DND-41 (cell line): ENCODE measurements at regions not wholly inside any gene's neighbourhood (a gene's known extent, or its start where the extent isn't known, plus 50 kb on each side); places are given as distances from the start of the nearest gene placed in this dataset.

Experiments used
- ATAC-seq: fragments of 200-7000 bp; cut with Tn5 transposase; 3 replicates; pipeline ENCODE4 v1.9.1; 2021; ENCODE audit warnings: low read depth; ENCODE audit not compliant: insufficient read depth
- DNase-seq: peaks from one replicate; pipeline ENCODE4 v3.0.0-alpha.2; 2020
- H2AFZ ChIP-seq: 2 replicates; pipeline ENCODE4 v1.6.0; 2012; ENCODE audit warnings: low read depth, low read length
- H3K27ac ChIP-seq: 2 replicates; pipeline ENCODE4 v1.5.1; 2012; ENCODE audit warnings: low read length, inconsistent platforms
- H3K27me3 ChIP-seq: fragments of 200-600 bp; sonication (generic); 2 replicates; pipeline ENCODE4 v1.6.0; 2012; ENCODE audit warnings: low read length, mild to moderate bottlenecking, inconsistent platforms; ENCODE audit not compliant: insufficient read depth, poor library complexity
- H3K36me3 ChIP-seq: 2 replicates; pipeline ENCODE4 v1.5.1; 2012; ENCODE audit warnings: low read length, inconsistent platforms; ENCODE audit not compliant: insufficient read depth
- H3K4me1 ChIP-seq: 2 replicates; pipeline ENCODE4 v1.5.1; 2012; ENCODE audit warnings: mild to moderate bottlenecking, low read length; ENCODE audit not compliant: insufficient read depth
- H3K4me2 ChIP-seq: 2 replicates; pipeline ENCODE4 v1.6.0; 2012; ENCODE audit warnings: mild to moderate bottlenecking, moderate library complexity, low read length, inconsistent platforms; ENCODE audit not compliant: insufficient read depth
- H3K4me3 ChIP-seq, 2 experiments: fragments of 200-600 bp in 1 of 2; shearing (Covaris generic) in 1 of 2; 2 replicates each; pipeline ENCODE4 v1.5.1; 2012 to 2016; ENCODE audit warnings: inconsistent platforms in 2 of 2, low read length in 2 of 2, mild to moderate bottlenecking in 2 of 2, low read depth in 1 of 2, moderate library complexity in 1 of 2
- H3K79me2 ChIP-seq: 2 replicates; pipeline ENCODE4 v1.6.0; 2012; ENCODE audit warnings: low read length, inconsistent platforms; ENCODE audit not compliant: insufficient read depth
- H3K9ac ChIP-seq: 2 replicates; pipeline ENCODE4 v1.6.0; 2012; ENCODE audit warnings: low read depth, mild to moderate bottlenecking, inconsistent platforms, low read length, moderate library complexity
- H3K9me3 ChIP-seq: 2 replicates; pipeline ENCODE4 v1.5.1; 2012; ENCODE audit warnings: low read length, moderate library complexity, mild to moderate bottlenecking, inconsistent platforms; ENCODE audit not compliant: insufficient read depth, severe bottlenecking
- H4K20me1 ChIP-seq: 2 replicates; pipeline ENCODE4 v1.6.0; 2012; ENCODE audit warnings: low read length; ENCODE audit not compliant: insufficient read depth
- EZH2 ChIP-seq: IDR thresholded peaks from 3 replicates; pipeline ENCODE4 v1.6.1; 2012; ENCODE audit warnings: borderline replicate concordance, low read depth, mild to moderate bottlenecking, moderate library complexity, low read length, inconsistent platforms; ENCODE audit not compliant: severe bottlenecking
- TF ChIP-seq, protein P1 (sequence below): IDR thresholded peaks from 2 replicates; pipeline ENCODE4 v1.5.1; 2012; ENCODE audit warnings: borderline replicate concordance, low read length, moderate library complexity, mild to moderate bottlenecking; ENCODE audit not compliant: poor library complexity, severe bottlenecking; ENCODE audit errors: extremely low read depth

DNA sequence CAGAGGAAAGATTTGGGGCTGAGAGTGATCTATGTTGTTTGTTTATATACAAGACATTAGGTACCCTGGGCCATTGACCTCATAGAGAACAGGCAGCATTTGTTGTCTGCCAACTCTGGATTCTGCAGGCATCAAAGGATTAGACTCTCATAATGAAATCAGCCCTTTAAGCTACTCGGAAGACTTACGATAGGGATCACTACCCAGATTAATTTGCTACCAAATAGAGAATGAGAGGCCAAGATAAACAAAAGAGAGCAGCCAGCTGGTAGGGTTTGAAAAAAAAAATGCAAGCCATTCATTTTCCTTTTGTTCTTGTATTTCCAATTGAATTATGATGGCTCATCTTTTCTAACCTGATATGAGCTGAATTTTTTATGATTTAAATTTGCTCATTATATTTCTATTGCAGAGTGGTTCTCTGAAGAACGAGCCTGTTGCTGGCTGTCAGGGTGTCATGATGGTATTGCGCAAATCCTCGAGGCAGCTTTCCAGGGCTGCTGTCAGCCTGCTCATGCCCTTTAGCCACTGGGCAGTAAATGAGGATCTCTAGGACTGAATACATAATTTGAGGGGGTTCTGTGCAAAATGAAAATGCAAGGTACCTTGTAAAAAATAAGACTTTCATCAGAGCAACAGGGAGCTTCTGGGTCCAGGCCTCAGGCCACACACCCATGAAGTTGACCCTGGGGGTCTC, 116.4 kb upstream of the KCNJ15 start:
- no peak overlapping the region for H3K27ac ChIP-seq
- H3K9ac ChIP-seq = no peak overlapping the region
- TF ChIP-seq, protein P1, sequence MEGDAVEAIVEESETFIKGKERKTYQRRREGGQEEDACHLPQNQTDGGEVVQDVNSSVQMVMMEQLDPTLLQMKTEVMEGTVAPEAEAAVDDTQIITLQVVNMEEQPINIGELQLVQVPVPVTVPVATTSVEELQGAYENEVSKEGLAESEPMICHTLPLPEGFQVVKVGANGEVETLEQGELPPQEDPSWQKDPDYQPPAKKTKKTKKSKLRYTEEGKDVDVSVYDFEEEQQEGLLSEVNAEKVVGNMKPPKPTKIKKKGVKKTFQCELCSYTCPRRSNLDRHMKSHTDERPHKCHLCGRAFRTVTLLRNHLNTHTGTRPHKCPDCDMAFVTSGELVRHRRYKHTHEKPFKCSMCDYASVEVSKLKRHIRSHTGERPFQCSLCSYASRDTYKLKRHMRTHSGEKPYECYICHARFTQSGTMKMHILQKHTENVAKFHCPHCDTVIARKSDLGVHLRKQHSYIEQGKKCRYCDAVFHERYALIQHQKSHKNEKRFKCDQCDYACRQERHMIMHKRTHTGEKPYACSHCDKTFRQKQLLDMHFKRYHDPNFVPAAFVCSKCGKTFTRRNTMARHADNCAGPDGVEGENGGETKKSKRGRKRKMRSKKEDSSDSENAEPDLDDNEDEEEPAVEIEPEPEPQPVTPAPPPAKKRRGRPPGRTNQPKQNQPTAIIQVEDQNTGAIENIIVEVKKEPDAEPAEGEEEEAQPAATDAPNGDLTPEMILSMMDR = no peak
- TF ChIP-seq EZH2 = no peak
- no peaks in the 10 kb centered on the region for H3K9me3 ChIP-seq
- H4K20me1 ChIP-seq = no peaks in the 10 kb centered on the region
- no peaks in the 10 kb centered on the region for H3K4me1 ChIP-seq
- no peak for ATAC-seq
- no peaks in the 10 kb centered on the region for H3K36me3 ChIP-seq
- H3K4me2 ChIP-seq = no peak overlapping the region
- no peaks in the 10 kb centered on the region for H3K79me2 ChIP-seq
- no peak overlapping the region for H3K4me3 ChIP-seq
- no peaks in the 10 kb centered on the region for H3K27me3 ChIP-seq
- no peak overlapping the region for H2AFZ ChIP-seq
- no peak for DNase-seq

DNA sequence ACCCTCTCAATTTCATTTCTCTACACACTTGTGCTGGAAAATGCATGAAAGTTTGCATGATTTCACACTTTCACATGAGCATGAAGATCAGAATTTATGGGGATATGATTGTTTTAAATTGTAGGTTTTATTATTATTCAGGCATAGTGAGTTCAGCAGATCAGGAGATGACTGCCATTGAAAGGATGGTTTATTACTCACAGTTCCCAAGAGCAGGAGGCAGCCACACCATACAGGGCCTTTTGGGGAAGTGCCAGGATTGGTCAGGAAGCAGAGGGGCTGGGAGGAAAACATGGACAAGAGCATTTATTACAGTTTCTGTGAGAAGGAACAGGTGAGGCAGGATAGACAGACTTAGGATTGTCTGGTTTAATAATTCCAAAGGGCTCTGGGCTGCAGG, 114.6 kb upstream of the KCNJ15 start:
- ATAC-seq = no peak
- H4K20me1 ChIP-seq = no peaks in the 10 kb centered on the region
- no peak overlapping the region for H3K27ac ChIP-seq
- H3K36me3 ChIP-seq = no peaks in the 10 kb centered on the region
- DNase-seq = no peak
- peaks cover under 1% of the 10 kb centered on the region for H3K27me3 ChIP-seq
- H3K79me2 ChIP-seq = no peaks in the 10 kb centered on the region
- H3K9ac ChIP-seq = no peak overlapping the region
- H3K9me3 ChIP-seq = no peaks in the 10 kb centered on the region
- no peak overlapping the region for H2AFZ ChIP-seq
- no peaks in the 10 kb centered on the region for H3K4me1 ChIP-seq
- no peak for TF ChIP-seq EZH2
- TF ChIP-seq, protein P1 = no peak
- H3K4me2 ChIP-seq = no peak overlapping the region
- H3K4me3 ChIP-seq = no peak overlapping the region

DNA sequence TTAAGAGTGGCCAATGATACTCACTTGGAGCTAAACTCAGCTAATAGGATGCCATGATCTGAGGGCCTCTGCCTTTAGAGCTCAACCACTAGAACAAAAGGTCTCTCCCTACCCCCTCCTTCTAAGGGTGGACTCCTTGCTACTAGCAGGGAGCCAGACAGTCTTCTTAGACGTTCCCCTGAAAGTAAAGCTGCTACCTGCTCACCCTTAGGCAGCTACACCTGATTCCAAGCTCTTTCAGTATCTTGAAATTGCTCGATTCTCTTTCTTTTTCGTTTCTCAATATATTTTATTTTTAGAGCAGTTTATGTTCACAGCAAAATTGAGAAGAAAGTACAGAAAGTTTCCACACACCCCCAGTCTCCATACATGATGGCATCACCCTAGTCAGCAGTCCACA, 112.6 kb upstream of the KCNJ15 start:
- no peak overlapping the region for H3K9ac ChIP-seq
- no peak overlapping the region for H3K4me3 ChIP-seq
- no peak for ATAC-seq
- H3K9me3 ChIP-seq = no peaks in the 10 kb centered on the region
- H3K4me1 ChIP-seq = no peaks in the 10 kb centered on the region
- no peaks in the 10 kb centered on the region for H3K36me3 ChIP-seq
- H3K27me3 ChIP-seq = peaks cover 3% of the 10 kb centered on the region
- DNase-seq = no peak
- H3K4me2 ChIP-seq = no peak overlapping the region
- H3K27ac ChIP-seq = no peak overlapping the region
- no peaks in the 10 kb centered on the region for H3K79me2 ChIP-seq
- no peak for TF ChIP-seq EZH2
- TF ChIP-seq, protein P1 = no peak
- H2AFZ ChIP-seq = no peak overlapping the region
- H4K20me1 ChIP-seq = no peaks in the 10 kb centered on the region

DNA sequence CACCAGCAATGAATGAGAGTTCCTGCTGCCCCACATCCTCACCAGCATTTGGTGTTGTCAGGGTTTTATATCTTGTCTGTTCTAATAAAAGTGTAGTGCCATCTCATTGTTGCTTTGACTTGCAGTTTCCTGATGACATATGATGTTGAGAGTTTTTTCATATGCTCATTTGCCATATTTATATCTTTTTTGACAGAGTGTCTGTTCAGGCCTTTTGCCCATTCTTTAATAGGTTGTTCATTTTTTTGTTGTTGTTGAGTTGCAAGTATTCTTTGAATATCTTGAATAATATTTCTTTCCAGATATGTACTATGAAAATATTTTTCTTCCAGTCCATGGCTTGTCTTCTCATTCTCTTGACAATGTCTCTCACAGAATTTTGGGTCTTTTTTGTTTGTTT, 111.7 kb upstream of the KCNJ15 start:
- no peak for DNase-seq
- H3K4me2 ChIP-seq = no peak overlapping the region
- no peak overlapping the region for H3K4me3 ChIP-seq
- no peaks in the 10 kb centered on the region for H4K20me1 ChIP-seq
- H2AFZ ChIP-seq = no peak overlapping the region
- no peak overlapping the region for H3K27ac ChIP-seq
- no peaks in the 10 kb centered on the region for H3K4me1 ChIP-seq
- ATAC-seq = no peak
- peaks cover 3% of the 10 kb centered on the region for H3K27me3 ChIP-seq
- no peaks in the 10 kb centered on the region for H3K36me3 ChIP-seq
- TF ChIP-seq, protein P1 = no peak
- no peak for TF ChIP-seq EZH2
- H3K79me2 ChIP-seq = no peaks in the 10 kb centered on the region
- H3K9me3 ChIP-seq = no peaks in the 10 kb centered on the region
- no peak overlapping the region for H3K9ac ChIP-seq
